ENCODE measurements at regions not wholly inside any gene's neighbourhood (a gene's known extent, or its start where the extent isn't known, plus 50 kb on each side); places are given as distances from the start of the nearest gene placed in this dataset.
"Not testable (repeated sequence)": the region's sequence is repeated elsewhere in the genome, so short reads cannot be mapped to it uniquely, and the experiment has no call there.

DNA sequence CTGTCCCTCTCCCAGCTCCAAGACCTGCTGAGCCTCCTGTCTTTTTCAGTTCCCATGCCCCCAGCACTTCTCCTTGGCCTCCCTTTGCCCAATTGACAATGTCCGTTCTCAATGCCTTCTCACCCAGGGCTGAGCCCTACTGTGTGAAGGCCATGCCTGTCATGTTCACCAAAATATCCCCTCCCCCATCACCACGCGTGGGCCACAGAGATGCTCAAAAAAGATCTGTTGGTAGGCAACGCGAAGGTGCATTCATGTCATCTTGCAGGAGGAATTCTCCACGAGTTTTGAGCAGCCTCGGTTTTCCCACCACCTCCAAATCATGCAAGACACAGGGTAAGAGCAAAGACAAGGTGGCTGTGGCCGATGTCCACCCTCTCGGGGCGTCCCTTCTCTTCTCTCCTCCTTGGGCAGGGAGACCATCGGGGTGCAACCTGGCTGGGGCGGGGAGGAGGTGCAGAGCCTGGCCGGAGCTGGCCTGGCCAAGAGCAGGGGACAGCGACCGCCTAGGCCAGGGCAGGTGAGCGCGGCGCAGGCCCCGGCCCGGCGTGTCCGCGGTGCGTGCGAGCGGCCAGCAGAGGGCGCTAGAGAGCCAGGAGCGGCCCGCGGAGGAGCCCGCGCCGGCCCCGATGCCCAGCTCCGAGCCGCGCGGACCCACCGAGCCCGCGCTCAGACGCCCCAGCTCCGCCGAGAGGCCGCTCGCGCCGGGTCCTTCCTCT, 56.3 kb upstream of the KRTAP5-11 start:
- H3K27ac ChIP-seq (ENCODE audit: low read depth, low read length); H3K9me3 ChIP-seq (ENCODE audit: control insufficient read depth in 3 of 3, low read length in 3 of 3); H3K36me3 ChIP-seq (ENCODE audit: control insufficient read depth in 3 of 3, insufficient read depth in 3 of 3, low read length in 3 of 3); H3K4me1 ChIP-seq (ENCODE audit: control insufficient read depth in 3 of 3, insufficient read depth in 3 of 3, low read length in 3 of 3): not testable (repeated sequence)
- Histone ChIP-seq H3K9ac (ENCODE audit: low read depth in 1 of 3, low read length in 3 of 3) (peak overlapping the region in 1 of 3 donors; percentile 45), H3K4me3 (ENCODE audit: low read length in 3 of 3) (peak overlapping the region in 1 of 3 donors; percentile 35), H3K27me3 (ENCODE audit: control insufficient read depth in 3 of 3, insufficient read depth in 3 of 3, low read length in 3 of 3) (peaks cover 0 to 13% (median 6%) of the 10 kb centered on the region in 3 donors)

DNA sequence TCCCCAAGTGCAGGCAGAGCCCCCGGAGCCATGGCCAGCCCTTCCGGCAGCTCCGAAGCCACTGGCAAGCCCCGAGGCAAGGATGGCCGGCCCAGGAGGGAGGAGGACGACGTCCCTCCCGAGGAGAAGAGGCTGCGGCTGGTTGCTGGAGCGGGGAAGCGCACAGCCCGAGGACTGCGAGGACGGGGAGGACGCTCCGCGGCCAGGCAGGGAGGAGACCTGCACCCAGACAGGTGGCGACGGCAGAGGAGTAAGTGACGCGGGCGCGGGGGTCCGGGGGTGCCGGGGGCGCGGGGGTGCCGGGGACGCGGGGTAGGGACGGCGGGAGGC, 56.8 kb upstream of the KRTAP5-11 start:
- H3K9me3 ChIP-seq (ENCODE audit: control insufficient read depth in 3 of 3, low read length in 3 of 3); H3K27ac ChIP-seq (ENCODE audit: low read depth, low read length); H3K36me3 ChIP-seq (ENCODE audit: control insufficient read depth in 3 of 3, insufficient read depth in 3 of 3, low read length in 3 of 3); H3K4me1 ChIP-seq (ENCODE audit: control insufficient read depth in 3 of 3, insufficient read depth in 3 of 3, low read length in 3 of 3): not testable (repeated sequence)
- H3K4me3 ChIP-seq (ENCODE audit: low read length in 3 of 3), result peak overlapping the region in 1 of 3 donors; percentile 35
- H3K9ac ChIP-seq (ENCODE audit: low read depth in 1 of 3, low read length in 3 of 3), result peak overlapping the region in 1 of 3 donors; percentile 45
- H3K27me3 ChIP-seq (ENCODE audit: control insufficient read depth in 3 of 3, insufficient read depth in 3 of 3, low read length in 3 of 3), result peaks cover 0 to 13% (median 6%) of the 10 kb centered on the region in 3 donors

DNA sequence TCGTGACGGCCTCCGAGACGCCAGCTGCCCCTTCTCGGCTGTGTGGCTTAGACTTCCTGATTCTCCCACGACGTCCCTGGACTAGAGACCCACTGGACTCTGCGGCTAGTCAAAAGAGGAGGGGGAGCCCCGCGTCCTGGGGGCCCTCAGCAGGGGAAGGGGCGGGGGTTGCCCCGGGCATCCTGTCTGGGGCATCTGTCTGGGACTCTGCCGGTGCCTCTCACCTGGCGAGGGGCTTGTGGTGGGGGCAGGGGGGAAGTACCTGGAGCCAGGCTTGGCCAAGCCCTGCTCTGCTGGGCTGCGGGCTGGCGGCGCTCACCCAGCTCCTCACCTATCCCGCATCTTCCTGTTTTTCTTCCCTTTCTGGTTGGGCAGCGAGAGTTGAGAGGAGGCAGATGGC, 57.2 kb upstream of the KRTAP5-11 start:
- H3K36me3 ChIP-seq (ENCODE audit: control insufficient read depth in 3 of 3, insufficient read depth in 3 of 3, low read length in 3 of 3); H3K9me3 ChIP-seq (ENCODE audit: control insufficient read depth in 3 of 3, low read length in 3 of 3); H3K27ac ChIP-seq (ENCODE audit: low read depth, low read length); H3K4me3 ChIP-seq (ENCODE audit: low read length in 3 of 3); H3K9ac ChIP-seq (ENCODE audit: low read depth in 1 of 3, low read length in 3 of 3); H3K4me1 ChIP-seq (ENCODE audit: control insufficient read depth in 3 of 3, insufficient read depth in 3 of 3, low read length in 3 of 3): not testable (repeated sequence)
- peaks cover 0 to 13% (median 6%) of the 10 kb centered on the region in 3 donors for H3K27me3 ChIP-seq (ENCODE audit: control insufficient read depth in 3 of 3, insufficient read depth in 3 of 3, low read length in 3 of 3)

DNA sequence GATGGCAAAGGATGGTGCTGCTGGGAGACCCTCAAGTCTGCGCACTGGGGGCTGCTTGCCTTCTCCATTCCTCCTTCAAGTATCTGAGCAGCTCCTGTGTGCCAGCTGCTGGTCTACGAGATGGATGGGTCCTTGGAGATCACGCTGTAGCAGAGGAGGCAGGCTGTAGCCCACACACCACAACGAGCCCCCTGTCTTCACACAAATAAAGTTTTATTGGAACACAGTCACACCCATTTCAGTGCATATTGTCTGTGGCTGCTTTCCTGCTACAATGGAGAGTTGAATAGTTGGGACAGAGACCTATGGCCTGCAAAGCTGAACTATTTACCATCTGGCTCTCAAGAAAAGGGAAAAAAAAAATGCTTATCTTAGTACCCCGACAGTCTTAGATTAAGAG, 64.4 kb upstream of the KRTAP5-11 start:
- not testable (repeated sequence) for H3K9me3 ChIP-seq (ENCODE audit: control insufficient read depth in 3 of 3, low read length in 3 of 3); H3K4me3 ChIP-seq (ENCODE audit: low read length in 3 of 3); H3K27me3 ChIP-seq (ENCODE audit: control insufficient read depth in 3 of 3, insufficient read depth in 3 of 3, low read length in 3 of 3); H3K9ac ChIP-seq (ENCODE audit: low read depth in 1 of 3, low read length in 3 of 3); H3K4me1 ChIP-seq (ENCODE audit: control insufficient read depth in 3 of 3, insufficient read depth in 3 of 3, low read length in 3 of 3); H3K36me3 ChIP-seq (ENCODE audit: control insufficient read depth in 3 of 3, insufficient read depth in 3 of 3, low read length in 3 of 3); H3K27ac ChIP-seq (ENCODE audit: low read depth, low read length)

DNA sequence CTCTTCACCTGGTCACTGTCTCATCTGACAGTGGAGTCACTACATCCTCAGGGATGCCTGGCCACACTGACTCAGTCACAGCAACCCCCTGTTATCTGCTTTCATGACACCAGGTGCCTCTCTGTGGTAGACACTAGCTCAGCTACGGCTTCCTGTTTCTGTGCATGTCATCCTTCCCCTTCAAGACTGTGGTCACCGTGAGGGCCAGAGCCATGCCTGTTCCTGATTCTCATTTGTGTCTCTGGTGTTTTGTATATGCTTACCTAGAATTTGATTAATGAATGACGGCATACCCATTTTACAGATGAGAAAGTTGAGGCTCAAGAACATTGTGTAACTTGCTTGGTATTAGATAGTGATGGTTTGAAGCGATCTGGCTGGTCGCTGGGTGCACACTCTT, 70.3 kb upstream of the KRTAP5-11 start:
- H3K27me3 ChIP-seq (ENCODE audit: control insufficient read depth in 3 of 3, insufficient read depth in 3 of 3, low read length in 3 of 3); H3K27ac ChIP-seq (ENCODE audit: low read depth, low read length); H3K4me1 ChIP-seq (ENCODE audit: control insufficient read depth in 3 of 3, insufficient read depth in 3 of 3, low read length in 3 of 3); H3K9me3 ChIP-seq (ENCODE audit: control insufficient read depth in 3 of 3, low read length in 3 of 3); H3K36me3 ChIP-seq (ENCODE audit: control insufficient read depth in 3 of 3, insufficient read depth in 3 of 3, low read length in 3 of 3); H3K9ac ChIP-seq (ENCODE audit: low read depth in 1 of 3, low read length in 3 of 3); H3K4me3 ChIP-seq (ENCODE audit: low read length in 3 of 3): not testable (repeated sequence)

DNA sequence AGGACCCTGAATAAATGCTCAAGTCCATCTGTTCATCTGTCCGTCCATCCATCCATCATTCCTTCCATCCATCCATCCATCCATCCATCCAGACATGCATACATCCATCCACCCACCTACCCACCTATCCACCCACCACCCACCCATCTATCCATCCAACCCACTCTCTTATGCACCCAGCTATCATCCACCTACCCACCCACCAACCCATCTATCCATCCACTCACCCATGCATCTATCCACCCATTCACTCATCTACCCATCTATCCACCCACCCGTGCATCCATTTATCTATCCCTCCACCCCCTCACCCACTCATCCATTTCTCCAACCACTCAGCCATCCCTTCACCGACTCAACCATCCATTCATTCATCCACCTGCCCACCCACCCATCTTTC, 71.7 kb upstream of the KRTAP5-11 start:
- not testable (repeated sequence) for H3K4me3 ChIP-seq (ENCODE audit: low read length in 3 of 3); H3K9me3 ChIP-seq (ENCODE audit: control insufficient read depth in 3 of 3, low read length in 3 of 3); H3K36me3 ChIP-seq (ENCODE audit: control insufficient read depth in 3 of 3, insufficient read depth in 3 of 3, low read length in 3 of 3); H3K27ac ChIP-seq (ENCODE audit: low read depth, low read length); H3K27me3 ChIP-seq (ENCODE audit: control insufficient read depth in 3 of 3, insufficient read depth in 3 of 3, low read length in 3 of 3); H3K9ac ChIP-seq (ENCODE audit: low read depth in 1 of 3, low read length in 3 of 3); H3K4me1 ChIP-seq (ENCODE audit: control insufficient read depth in 3 of 3, insufficient read depth in 3 of 3, low read length in 3 of 3)

DNA sequence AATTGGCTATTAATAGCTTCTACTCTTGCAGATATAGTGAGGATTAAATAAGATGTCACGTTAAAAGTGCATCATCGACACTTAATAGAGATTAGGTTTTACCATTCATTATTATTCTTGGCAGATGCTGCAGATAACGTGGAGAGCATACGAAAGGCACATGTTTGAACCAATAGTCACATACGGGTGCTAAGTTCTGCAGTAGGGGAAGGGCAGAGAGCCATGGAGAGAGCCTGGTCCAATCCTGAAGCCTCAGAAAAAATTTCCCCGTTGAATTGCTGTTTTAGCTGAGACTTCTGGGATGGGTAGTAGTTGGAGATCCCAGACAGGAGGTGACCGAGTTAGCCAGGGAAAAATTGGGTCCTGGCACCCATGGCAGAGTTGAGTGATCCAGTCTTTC, 72.4 kb upstream of the KRTAP5-11 start:
- H3K9me3 ChIP-seq (ENCODE audit: control insufficient read depth in 3 of 3, low read length in 3 of 3); H3K36me3 ChIP-seq (ENCODE audit: control insufficient read depth in 3 of 3, insufficient read depth in 3 of 3, low read length in 3 of 3); H3K27ac ChIP-seq (ENCODE audit: low read depth, low read length); H3K27me3 ChIP-seq (ENCODE audit: control insufficient read depth in 3 of 3, insufficient read depth in 3 of 3, low read length in 3 of 3); H3K9ac ChIP-seq (ENCODE audit: low read depth in 1 of 3, low read length in 3 of 3); H3K4me1 ChIP-seq (ENCODE audit: control insufficient read depth in 3 of 3, insufficient read depth in 3 of 3, low read length in 3 of 3); H3K4me3 ChIP-seq (ENCODE audit: low read length in 3 of 3): not testable (repeated sequence)

DNA sequence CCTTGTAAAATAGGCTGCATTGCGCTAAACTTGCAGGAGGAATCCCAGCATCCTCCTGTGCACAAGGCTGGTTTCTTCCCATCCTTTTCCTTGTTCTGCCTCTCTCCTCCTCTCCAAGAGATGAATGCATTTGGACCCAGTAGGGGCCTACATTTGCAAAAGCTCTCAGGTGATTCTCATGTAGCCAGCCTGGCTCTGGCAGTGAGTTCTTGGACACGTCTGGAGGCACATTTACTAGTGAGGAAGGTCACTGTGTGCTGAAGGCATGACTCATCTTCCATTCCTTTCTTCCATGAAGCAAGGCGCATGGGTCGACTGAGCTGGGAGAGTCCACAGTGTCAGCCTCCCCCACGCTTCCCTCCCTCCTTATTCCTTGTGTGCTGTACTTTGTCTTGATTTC, 73.8 kb upstream of the KRTAP5-11 start:
- H3K9me3 ChIP-seq (ENCODE audit: control insufficient read depth in 3 of 3, low read length in 3 of 3); H3K36me3 ChIP-seq (ENCODE audit: control insufficient read depth in 3 of 3, insufficient read depth in 3 of 3, low read length in 3 of 3); H3K4me1 ChIP-seq (ENCODE audit: control insufficient read depth in 3 of 3, insufficient read depth in 3 of 3, low read length in 3 of 3); H3K4me3 ChIP-seq (ENCODE audit: low read length in 3 of 3); H3K27ac ChIP-seq (ENCODE audit: low read depth, low read length); H3K27me3 ChIP-seq (ENCODE audit: control insufficient read depth in 3 of 3, insufficient read depth in 3 of 3, low read length in 3 of 3); H3K9ac ChIP-seq (ENCODE audit: low read depth in 1 of 3, low read length in 3 of 3): not testable (repeated sequence)

DNA sequence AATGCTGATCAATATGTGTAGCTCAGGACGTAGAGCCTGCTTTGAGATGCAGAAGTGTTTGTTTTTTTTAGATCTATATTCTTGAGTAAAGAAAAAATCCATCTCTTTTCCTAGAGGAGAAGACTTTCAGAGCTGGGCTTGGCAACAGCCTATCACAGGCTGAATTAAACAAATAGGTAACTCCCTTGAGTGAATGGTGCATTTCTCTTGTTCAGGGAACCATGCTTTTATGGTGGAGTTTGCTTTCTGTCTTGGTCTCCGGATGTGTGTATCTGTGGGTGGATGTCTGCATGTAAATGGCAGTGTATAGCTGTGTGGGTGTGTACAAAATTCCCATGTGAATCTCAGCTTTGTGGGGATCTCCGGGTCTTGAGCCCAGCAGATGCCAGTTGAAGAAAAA, 82.3 kb upstream of the KRTAP5-11 start:
- H3K27me3 ChIP-seq (ENCODE audit: control insufficient read depth in 3 of 3, insufficient read depth in 3 of 3, low read length in 3 of 3); H3K9ac ChIP-seq (ENCODE audit: low read depth in 1 of 3, low read length in 3 of 3); H3K4me1 ChIP-seq (ENCODE audit: control insufficient read depth in 3 of 3, insufficient read depth in 3 of 3, low read length in 3 of 3); H3K9me3 ChIP-seq (ENCODE audit: control insufficient read depth in 3 of 3, low read length in 3 of 3); H3K27ac ChIP-seq (ENCODE audit: low read depth, low read length); H3K4me3 ChIP-seq (ENCODE audit: low read length in 3 of 3); H3K36me3 ChIP-seq (ENCODE audit: control insufficient read depth in 3 of 3, insufficient read depth in 3 of 3, low read length in 3 of 3): not testable (repeated sequence)

DNA sequence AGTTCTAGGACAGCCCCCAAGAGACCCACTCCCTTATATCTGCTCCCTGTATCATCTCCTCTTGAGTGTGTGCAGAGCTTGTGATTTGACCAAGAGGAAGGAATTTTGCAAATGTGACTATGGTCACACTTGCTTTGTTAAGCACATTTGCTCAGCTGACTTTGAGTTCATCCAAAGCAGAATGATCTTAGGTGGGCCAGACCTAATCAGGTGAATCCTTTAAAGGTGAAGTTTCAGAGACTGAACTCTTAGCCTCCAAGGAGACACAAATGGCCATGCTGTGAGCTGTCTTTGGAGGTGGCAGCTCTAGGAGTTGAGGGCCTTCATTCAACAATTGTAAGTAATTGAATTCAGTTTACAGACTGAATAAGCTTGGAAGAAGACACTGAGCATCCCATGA, 115.4 kb upstream of the KRTAP5-11 start:
- not testable (repeated sequence) for H3K4me1 ChIP-seq (ENCODE audit: control insufficient read depth in 3 of 3, insufficient read depth in 3 of 3, low read length in 3 of 3); H3K9ac ChIP-seq (ENCODE audit: low read depth in 1 of 3, low read length in 3 of 3); H3K9me3 ChIP-seq (ENCODE audit: control insufficient read depth in 3 of 3, low read length in 3 of 3); H3K27me3 ChIP-seq (ENCODE audit: control insufficient read depth in 3 of 3, insufficient read depth in 3 of 3, low read length in 3 of 3); H3K36me3 ChIP-seq (ENCODE audit: control insufficient read depth in 3 of 3, insufficient read depth in 3 of 3, low read length in 3 of 3); H3K4me3 ChIP-seq (ENCODE audit: low read length in 3 of 3); H3K27ac ChIP-seq (ENCODE audit: low read depth, low read length)

DNA sequence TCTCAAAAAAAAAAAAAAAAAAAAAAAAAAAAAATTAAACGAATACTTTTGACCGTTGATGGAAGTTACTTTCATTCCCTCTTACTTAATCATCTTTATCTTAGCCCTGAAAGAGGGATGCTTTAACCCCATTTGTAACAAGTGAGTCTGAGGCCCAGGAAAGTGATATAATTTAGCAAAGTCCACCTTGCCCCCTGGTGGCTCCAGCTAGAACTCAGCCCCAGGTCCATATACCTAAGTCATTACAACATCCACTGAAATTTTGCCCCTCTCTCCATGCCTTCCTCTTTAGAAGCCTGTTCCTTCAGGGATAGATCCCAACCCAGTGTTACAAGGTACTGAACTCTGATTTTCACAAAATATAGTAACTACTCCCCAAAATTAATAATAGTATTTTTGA, 116.3 kb upstream of the KRTAP5-11 start:
- H3K27ac ChIP-seq (ENCODE audit: low read depth, low read length); H3K27me3 ChIP-seq (ENCODE audit: control insufficient read depth in 3 of 3, insufficient read depth in 3 of 3, low read length in 3 of 3); H3K9me3 ChIP-seq (ENCODE audit: control insufficient read depth in 3 of 3, low read length in 3 of 3); H3K9ac ChIP-seq (ENCODE audit: low read depth in 1 of 3, low read length in 3 of 3); H3K36me3 ChIP-seq (ENCODE audit: control insufficient read depth in 3 of 3, insufficient read depth in 3 of 3, low read length in 3 of 3); H3K4me3 ChIP-seq (ENCODE audit: low read length in 3 of 3); H3K4me1 ChIP-seq (ENCODE audit: control insufficient read depth in 3 of 3, insufficient read depth in 3 of 3, low read length in 3 of 3): not testable (repeated sequence)
